ENCODE measurements at regions not wholly inside any gene's neighbourhood (a gene's known extent, or its start where the extent isn't known, plus 50 kb on each side); places are given as distances from the start of the nearest gene placed in this dataset.

DNA sequence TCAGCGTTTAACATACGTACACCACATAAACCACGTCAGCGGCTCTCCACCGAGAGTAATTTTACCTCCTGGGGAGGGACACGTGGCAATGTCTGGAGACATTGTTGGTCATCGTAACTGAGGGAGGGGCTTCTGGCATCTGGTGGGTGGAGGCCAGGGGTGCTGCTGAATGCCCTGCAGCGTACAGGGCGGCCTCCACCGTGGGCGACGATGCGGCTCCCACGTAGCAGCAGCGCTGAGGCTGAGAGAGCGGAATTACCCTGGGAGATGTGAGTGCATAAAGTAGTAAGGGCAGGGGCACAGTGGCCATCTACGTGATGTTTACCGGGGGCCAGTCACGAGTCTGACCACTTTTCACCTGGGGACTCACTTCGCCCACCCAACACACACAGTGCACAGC, 212.4 kb downstream of the RBFOX3 start:
- TF ChIP-seq, protein P1, sequence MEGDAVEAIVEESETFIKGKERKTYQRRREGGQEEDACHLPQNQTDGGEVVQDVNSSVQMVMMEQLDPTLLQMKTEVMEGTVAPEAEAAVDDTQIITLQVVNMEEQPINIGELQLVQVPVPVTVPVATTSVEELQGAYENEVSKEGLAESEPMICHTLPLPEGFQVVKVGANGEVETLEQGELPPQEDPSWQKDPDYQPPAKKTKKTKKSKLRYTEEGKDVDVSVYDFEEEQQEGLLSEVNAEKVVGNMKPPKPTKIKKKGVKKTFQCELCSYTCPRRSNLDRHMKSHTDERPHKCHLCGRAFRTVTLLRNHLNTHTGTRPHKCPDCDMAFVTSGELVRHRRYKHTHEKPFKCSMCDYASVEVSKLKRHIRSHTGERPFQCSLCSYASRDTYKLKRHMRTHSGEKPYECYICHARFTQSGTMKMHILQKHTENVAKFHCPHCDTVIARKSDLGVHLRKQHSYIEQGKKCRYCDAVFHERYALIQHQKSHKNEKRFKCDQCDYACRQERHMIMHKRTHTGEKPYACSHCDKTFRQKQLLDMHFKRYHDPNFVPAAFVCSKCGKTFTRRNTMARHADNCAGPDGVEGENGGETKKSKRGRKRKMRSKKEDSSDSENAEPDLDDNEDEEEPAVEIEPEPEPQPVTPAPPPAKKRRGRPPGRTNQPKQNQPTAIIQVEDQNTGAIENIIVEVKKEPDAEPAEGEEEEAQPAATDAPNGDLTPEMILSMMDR (IDR thresholded peaks at IDR 0.05) = no peak
- TF ChIP-seq POLR2A (IDR thresholded peaks at IDR 0.05) = no peak
- intact Hi-C loops (cut with DNase I; ENCODE audit: low total_unique reads) = loop anchor here (10.0 kb wide), 1 partner anchor 214 kb away; no protein-coding TSS in a partner anchor

DNA sequence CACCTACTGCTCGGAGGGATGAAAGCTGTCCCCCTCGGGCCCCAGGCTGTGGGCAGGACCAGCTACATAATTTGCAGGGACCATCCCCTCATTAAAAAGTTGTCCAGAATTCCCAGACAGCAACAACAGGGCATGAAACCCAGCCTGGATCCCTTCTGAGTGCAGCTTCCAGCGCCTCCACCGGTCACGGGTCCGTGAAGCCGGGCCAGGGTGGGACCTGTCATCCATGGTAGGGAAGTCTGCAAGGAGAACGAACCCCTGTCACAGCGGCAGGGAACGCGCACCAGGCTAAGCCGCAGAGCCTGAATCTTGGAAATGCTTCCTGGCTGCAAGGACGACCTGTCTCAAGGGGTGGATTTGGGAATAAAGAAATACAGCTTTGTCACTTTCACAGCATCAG, 214.2 kb downstream of the RBFOX3 start:
- no peak overlapping the region for H3K4me3 ChIP-seq (ENCODE audit: low read depth, poor library complexity, severe bottlenecking)
- DNase-seq (ENCODE audit: low spot score in 2 of 2) = no peak
- no peak for TF ChIP-seq POLR2A (IDR thresholded peaks at IDR 0.05)
- TF ChIP-seq, protein P1 (IDR thresholded peaks at IDR 0.05) = no peak
- WGBS, 2 donors = 61 to 74% methylated on average over 13 of the region's 13 CpGs
- intact Hi-C loops (cut with DNase I; ENCODE audit: low total_unique reads) = loop anchor here (10.0 kb wide), 1 partner anchor 212 kb away; no protein-coding TSS in a partner anchor

More for the DNA sequence above, 212.4 kb downstream of the RBFOX3 start:
- no peak overlapping the region for H3K4me3 ChIP-seq (ENCODE audit: low read depth, poor library complexity, severe bottlenecking)
- WGBS, 2 donors = 79 to 81% methylated on average over 20 of the region's 20 CpGs
- DNase-seq (ENCODE audit: low spot score in 2 of 2) = no peak

DNA sequence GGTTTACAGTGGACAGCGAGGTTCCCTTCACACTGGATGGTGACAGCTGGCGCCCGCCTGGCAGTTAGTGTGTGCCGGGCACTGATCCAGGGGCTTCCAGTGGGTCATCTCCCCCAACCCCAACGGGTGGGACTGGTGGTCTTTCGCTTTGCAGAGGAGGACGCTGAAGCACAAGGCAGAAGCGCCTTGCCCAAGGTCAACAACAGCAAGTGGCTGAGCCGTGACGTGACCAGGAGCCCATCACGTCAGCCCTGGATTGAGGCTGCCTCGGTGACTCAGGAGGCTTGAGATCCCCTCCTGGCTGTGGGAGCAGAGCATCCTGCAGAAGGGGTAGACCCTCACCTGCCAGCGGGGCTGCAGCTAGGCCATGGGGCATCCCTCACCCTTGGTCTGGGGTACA, 215.3 kb downstream of the RBFOX3 start:
- H3K4me3 ChIP-seq (ENCODE audit: low read depth, poor library complexity, severe bottlenecking) = no peak overlapping the region
- DNase-seq (ENCODE audit: low spot score in 2 of 2) = no peak
- 74 to 84% methylated on average over 11 to 13 of the region's 13 CpGs for WGBS, 2 donors
- intact Hi-C loops (cut with DNase I; ENCODE audit: low total_unique reads) = loop anchor here (10.0 kb wide), 1 partner anchor 211 kb away; no protein-coding TSS in a partner anchor
- TF ChIP-seq, protein P1 (IDR thresholded peaks at IDR 0.05) = no peak
- no peak for TF ChIP-seq POLR2A (IDR thresholded peaks at IDR 0.05)

DNA sequence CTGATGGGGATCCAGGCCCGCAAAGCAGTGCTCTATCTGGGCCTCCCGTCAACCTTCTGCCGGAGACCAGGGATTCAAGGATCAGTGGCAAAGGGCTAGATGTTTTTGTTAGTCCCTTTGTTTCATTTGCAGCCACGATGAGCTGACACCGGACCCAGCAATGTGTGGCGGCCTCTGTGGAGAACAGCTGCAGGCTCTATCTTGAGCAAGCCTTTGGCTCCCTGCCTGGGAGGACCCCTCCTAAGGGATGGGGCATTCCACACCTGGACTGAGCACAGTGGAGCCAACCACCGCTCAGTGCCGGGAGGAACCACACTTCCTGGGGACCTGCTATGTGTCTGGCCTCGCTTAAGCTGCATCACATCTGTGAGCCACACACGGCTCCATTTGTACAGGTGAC, 215.8 kb downstream of the RBFOX3 start:
- no peak for DNase-seq (ENCODE audit: low spot score in 2 of 2)
- intact Hi-C loops (cut with DNase I; ENCODE audit: low total_unique reads) = loop anchor here (10.0 kb wide), 1 partner anchor 210 kb away; no protein-coding TSS in a partner anchor
- WGBS, 2 donors = 34 to 50% methylated on average over 8 to 10 of the region's 10 CpGs
- no peak overlapping the region for H3K4me3 ChIP-seq (ENCODE audit: low read depth, poor library complexity, severe bottlenecking)
- TF ChIP-seq, protein P1 (IDR thresholded peaks at IDR 0.05) = no peak
- TF ChIP-seq POLR2A (IDR thresholded peaks at IDR 0.05) = no peak

DNA sequence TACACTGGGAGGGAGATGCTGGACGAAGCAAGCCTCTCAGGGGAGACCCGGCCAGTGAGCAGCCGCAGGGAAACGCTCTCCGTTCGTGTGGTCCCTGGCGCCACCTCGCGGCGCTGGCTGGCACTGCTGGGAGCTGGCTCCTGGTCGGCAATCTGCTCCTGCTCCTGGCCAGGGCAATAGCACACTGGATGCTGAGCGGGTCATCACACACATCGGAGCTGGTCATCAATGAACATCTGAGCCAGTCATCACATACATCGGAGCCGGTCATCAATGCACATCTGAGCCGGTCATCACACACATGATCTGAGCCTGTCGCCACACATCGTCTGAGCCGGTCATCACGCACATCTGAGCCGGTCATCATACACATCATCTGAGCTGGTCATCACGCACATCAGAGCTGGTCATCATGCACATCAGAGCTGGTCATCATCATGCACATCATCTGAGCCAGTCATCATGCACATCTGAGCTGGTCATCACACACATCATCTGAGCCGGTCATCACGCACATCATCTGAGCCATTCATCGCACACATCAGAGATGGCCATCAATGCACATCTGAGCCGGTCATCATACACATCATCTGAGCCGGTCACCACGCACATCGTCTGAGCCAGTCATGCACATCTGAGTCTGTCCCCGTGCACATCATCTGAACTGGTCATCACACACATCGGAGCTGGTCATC, 217.3 kb downstream of the RBFOX3 start:
- H3K4me3 ChIP-seq (ENCODE audit: low read depth, poor library complexity, severe bottlenecking) = no peak overlapping the region
- peak; percentile 65 to 96 for DNase-seq (ENCODE audit: low spot score in 2 of 2)
- TF ChIP-seq POLR2A (IDR thresholded peaks at IDR 0.05) = no peak
- TF ChIP-seq, protein P1 (IDR thresholded peaks at IDR 0.05) = peak in 1 of 3 donors; percentile 78
- 52 to 65% methylated on average over 22 to 28 of the region's 31 CpGs for WGBS, 2 donors
- intact Hi-C loops (cut with DNase I; ENCODE audit: low total_unique reads) = loop anchor here (5.0 to 10.0 kb wide), 2 partner anchors 209 to 311 kb away; no protein-coding TSS in a partner anchor
